ENCODE measurements at regions not wholly inside any gene's neighbourhood (a gene's known extent, or its start where the extent isn't known, plus 50 kb on each side); places are given as distances from the start of the nearest gene placed in this dataset.

DNA sequence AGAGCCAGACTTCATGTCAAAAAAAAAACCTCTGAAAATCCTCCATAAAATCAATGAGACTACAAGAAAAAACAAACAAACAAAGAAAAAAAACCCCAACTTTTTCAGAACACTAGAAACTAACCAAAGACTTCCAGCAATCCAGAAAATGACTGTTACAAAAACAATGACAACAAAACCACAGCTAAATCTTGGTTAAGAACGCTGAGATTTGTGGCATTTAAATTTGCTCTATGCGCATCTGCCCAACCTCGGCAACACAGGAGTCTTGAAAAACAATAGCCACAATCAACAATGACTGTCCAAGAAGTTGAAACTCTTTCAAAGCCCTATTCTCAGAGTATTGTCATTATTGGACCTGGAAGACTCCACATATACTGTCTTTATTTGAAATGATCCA, 402.4 kb downstream of the ZFHX3 start:
- Histone ChIP-seq H3K36me3 (ENCODE audit: control insufficient read depth, insufficient read depth, low read length) (no peaks in the 10 kb centered on the region), H3K79me2 (ENCODE audit: control insufficient read depth, insufficient read depth, low read length) (peaks cover 4% of the 10 kb centered on the region; the same call in 1 of the 3 replicates), H2AFZ (ENCODE audit: low read depth, low read length) (no peak overlapping the region), H3K4me2 (ENCODE audit: insufficient read depth, low read length) (no peak overlapping the region), H3K27ac (ENCODE audit: extremely low read depth, low read depth, low read length) (no peak overlapping the region), H3K9me1 (ENCODE audit: control insufficient read depth, insufficient read depth, low read length) (no peaks in the 10 kb centered on the region), H4K20me1 (replicated peaks; ENCODE audit: control insufficient read depth, insufficient read depth, low read length) (no peaks in the 10 kb centered on the region), H3K4me3 (no peak overlapping the region), H3K27me3 (ENCODE audit: control insufficient read depth in 2 of 2, insufficient read depth in 2 of 2, low read length in 2 of 2) (no peaks in the 10 kb centered on the region), H3K4me1 (replicated peaks in 1 of 2; ENCODE audit: control insufficient read depth in 2 of 2, insufficient read depth in 2 of 2, low read length in 2 of 2) (no peaks in the 10 kb centered on the region), H3K9me3 (replicated peaks; ENCODE audit: control insufficient read depth, insufficient read depth, low read depth, low read length) (no peaks in the 10 kb centered on the region), H3K9ac (ENCODE audit: insufficient read depth in 1 of 2, low read depth in 2 of 2, low read length in 2 of 2) (no peak overlapping the region)
- ChIA-PET CTCF (ENCODE audit: low intra/inter-chr PET ratio) (no interaction called here), POLR2A (interaction anchor here (2.1 kb wide), 1 partner anchor 19 kb away, joined by 7 read pairs; no protein-coding TSS in a partner anchor)
- FAIRE-seq (no peak), DNase-seq (ENCODE audit: extremely low read depth in 1 of 4, low spot score in 3 of 4) (no peak), ATAC-seq (no peak)
- intact Hi-C loops (cut with micrococcal nuclease) (no loop called here), in situ Hi-C loops (cut with MboI) (no loop called here)
- BruUV-seq (replicated peaks), result no TSS peak
- WGBS (ENCODE audit: insufficient coverage, low coverage, missing lambda C conversion rate), result 44% methylated on average over 3 of the region's 3 CpGs
- no peak for TF ChIP-seq KDM4B (IDR thresholded peaks at IDR 0.05; ENCODE audit: borderline replicate concordance in 2 of 2, low read depth in 1 of 2)
- TF ChIP-seq PYGO2 (tag; IDR thresholded peaks at IDR 0.05), result no peak
- TF ChIP-seq, protein P1, sequence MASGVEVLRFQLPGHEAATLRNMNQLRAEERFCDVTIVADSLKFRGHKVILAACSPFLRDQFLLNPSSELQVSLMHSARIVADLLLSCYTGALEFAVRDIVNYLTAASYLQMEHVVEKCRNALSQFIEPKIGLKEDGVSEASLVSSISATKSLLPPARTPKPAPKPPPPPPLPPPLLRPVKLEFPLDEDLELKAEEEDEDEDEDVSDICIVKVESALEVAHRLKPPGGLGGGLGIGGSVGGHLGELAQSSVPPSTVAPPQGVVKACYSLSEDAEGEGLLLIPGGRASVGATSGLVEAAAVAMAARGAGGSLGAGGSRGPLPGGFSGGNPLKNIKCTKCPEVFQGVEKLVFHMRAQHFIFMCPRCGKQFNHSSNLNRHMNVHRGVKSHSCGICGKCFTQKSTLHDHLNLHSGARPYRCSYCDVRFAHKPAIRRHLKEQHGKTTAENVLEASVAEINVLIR (CRISPR knock-in tag; IDR thresholded peaks at IDR 0.05), result no peak
- TF ChIP-seq, protein P2, sequence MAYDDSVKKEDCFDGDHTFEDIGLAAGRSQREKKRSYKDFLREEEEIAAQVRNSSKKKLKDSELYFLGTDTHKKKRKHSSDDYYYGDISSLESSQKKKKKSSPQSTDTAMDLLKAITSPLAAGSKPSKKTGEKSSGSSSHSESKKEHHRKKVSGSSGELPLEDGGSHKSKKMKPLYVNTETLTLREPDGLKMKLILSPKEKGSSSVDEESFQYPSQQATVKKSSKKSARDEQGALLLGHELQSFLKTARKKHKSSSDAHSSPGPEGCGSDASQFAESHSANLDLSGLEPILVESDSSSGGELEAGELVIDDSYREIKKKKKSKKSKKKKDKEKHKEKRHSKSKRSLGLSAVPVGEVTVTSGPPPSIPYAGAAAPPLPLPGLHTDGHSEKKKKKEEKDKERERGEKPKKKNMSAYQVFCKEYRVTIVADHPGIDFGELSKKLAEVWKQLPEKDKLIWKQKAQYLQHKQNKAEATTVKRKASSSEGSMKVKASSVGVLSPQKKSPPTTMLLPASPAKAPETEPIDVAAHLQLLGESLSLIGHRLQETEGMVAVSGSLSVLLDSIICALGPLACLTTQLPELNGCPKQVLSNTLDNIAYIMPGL (CRISPR knock-in tag; IDR thresholded peaks at IDR 0.05), result no peak
- TF ChIP-seq, protein P3, sequence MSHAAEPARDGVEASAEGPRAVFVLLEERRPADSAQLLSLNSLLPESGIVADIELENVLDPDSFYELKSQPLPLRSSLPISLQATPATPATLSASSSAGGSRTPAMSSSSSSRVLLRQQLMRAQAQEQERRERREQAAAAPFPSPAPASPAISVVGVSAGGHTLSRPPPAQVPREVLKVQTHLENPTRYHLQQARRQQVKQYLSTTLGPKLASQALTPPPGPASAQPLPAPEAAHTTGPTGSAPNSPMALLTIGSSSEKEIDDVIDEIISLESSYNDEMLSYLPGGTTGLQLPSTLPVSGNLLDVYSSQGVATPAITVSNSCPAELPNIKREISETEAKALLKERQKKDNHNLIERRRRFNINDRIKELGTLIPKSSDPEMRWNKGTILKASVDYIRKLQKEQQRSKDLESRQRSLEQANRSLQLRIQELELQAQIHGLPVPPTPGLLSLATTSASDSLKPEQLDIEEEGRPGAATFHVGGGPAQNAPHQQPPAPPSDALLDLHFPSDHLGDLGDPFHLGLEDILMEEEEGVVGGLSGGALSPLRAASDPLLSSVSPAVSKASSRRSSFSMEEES (CRISPR knock-in tag; IDR thresholded peaks at IDR 0.05), result no peak
- TF ChIP-seq NFRKB (IDR thresholded peaks at IDR 0.05; ENCODE audit: low read depth), result no peak
- TF ChIP-seq ELF1 (tag; IDR thresholded peaks at IDR 0.05), result no peak
- TF ChIP-seq TAL1 (IDR thresholded peaks at IDR 0.05), result no peak
- no peak for TF ChIP-seq CAMTA2 (CRISPR knock-in tag; conservative IDR thresholded peaks at IDR 0.05)
- TF ChIP-seq TBP (optimal IDR thresholded peaks at IDR 0.05; ENCODE audit: low read depth, low read length), result no peak
- no peak for TF ChIP-seq THRAP3 (IDR thresholded peaks at IDR 0.05; ENCODE audit: borderline replicate concordance)
- no peak for TF ChIP-seq POLR2AphosphoS2 (IDR thresholded peaks at IDR 0.05; ENCODE audit: low read length)
- no peak for TF ChIP-seq NFIX (CRISPR knock-in tag; IDR thresholded peaks at IDR 0.05; ENCODE audit: low read depth)
- TF ChIP-seq, protein P4, sequence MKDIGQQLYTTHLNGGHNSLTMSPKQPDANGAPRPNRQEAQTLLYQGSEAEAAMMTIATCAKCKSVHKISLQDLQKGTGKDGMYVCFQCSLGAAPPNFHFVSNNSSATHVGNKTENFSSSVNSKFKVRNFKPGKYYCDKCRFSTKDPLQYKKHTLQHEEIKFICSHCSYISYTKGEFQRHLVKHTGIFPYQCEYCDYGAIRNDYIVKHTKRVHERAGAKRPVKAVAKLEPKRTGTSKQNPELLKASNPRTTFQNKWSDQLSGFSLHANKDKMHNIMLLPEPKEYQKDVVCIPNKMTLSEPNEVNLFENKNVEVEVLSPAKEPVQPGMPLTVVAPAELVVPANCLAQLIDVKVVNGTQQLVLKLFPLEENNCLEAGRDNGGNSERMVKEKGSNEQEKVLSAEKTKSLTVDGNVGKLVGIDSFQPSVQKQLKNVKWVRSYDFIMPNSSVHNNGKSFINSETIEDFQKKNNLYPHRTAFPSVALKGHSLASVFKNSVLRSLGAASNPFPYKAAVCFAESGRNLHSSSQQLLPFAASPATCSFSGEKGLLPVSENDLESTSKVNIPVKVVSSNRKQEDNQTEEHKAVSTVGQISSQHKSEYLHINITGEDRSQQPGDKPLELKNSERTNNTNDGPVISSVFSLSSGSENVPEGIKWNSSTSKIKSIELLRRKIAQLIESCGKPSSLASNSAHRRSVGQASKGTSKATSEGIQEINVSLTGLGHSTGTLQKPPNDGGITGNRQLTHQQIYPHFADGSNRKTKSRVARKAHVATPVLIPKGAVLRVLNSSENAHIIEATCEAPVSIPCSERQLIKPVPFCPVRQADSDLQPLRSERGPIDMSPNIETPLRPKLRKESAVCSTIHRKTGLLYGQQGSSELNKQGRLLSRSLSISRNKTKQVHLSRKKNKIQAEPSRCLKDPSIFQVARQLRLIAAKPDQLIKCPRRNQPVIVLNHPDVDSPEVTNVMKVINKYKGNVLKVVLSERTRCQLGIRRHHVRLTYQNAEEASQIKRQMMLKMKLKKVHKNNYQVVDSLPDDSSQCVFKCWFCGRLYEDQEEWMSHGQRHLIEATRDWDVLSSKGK (CRISPR knock-in tag; IDR thresholded peaks at IDR 0.05), result no peak

Measured in K562 (cell line).